ENCODE measurements at regions not wholly inside any gene's neighbourhood (a gene's known extent, or its start where the extent isn't known, plus 50 kb on each side); places are given as distances from the start of the nearest gene placed in this dataset.

- TF ChIP-seq MAX (CRISPR knock-in tag; IDR thresholded peaks at IDR 0.05) (no peak), HDAC2 (IDR thresholded peaks at IDR 0.05) (no peak), TBP (optimal IDR thresholded peaks at IDR 0.05; ENCODE audit: low read depth, low read length) (no peak), CTCF (IDR thresholded peaks at IDR 0.05 in 2 of 3, conservative IDR thresholded peaks at IDR 0.05 in 1 of 3; ENCODE audit: insufficient read depth in 2 of 3, low read depth in 1 of 3, low read length in 3 of 3) (no peak)
Observed at GRCh38 chr10:14456218-14456869, 125.6 kb upstream of the FRMD4A start.

All from K562 (cell line).